Upper lobe of right lung (tissue), 1 donor: ENCODE measurements at regions not wholly inside any gene's neighbourhood (a gene's known extent, or its start where the extent isn't known, plus 50 kb on each side); places are given as distances from the start of the nearest gene placed in this dataset.

Experiments used
- ATAC-seq: fragments of 200-7000 bp; cut with Tn5 transposase; one replicate; pipeline ENCODE4 v1.9.1; 2020; ENCODE audit warnings: mild to moderate bottlenecking, moderate library complexity
- DNase-seq: peaks from one replicate; pipeline ENCODE4 v3.0.0-alpha.2; 2020
- H3K27ac ChIP-seq: fragments of 200-600 bp; one replicate; pipeline ENCODE4 v1.8.0; 2022
- H3K27me3 ChIP-seq: fragments of 200-600 bp; one replicate; pipeline ENCODE4 v1.8.0; 2022; ENCODE audit warnings: mild to moderate bottlenecking
- H3K36me3 ChIP-seq: fragments of 200-600 bp; one replicate; pipeline ENCODE4 v1.8.0; 2022
- H3K4me1 ChIP-seq: fragments of 200-600 bp; one replicate; pipeline ENCODE4 v1.8.0; 2022
- H3K4me3 ChIP-seq: fragments of 200-600 bp; one replicate; pipeline ENCODE4 v1.8.0; 2022; ENCODE audit warnings: mild to moderate bottlenecking
- H3K9me3 ChIP-seq: fragments of 200-600 bp; one replicate; pipeline ENCODE4 v1.8.0; 2022
- intact Hi-C: fragments of 100-400 bp; cut with DNase I; formaldehyde crosslinking; loops from one replicate; pipeline ENCODE4 v1.11.0; 2022
- TF ChIP-seq, protein P1 (sequence below): fragments of 200-600 bp; IDR thresholded peaks from one replicate; pipeline ENCODE4 v1.8.0; 2022; ENCODE audit warnings: antibody characterized with exemption
- donor health status: DM: no; HTN: yes; CAD: no; lungs with severe emphysema.

DNA sequence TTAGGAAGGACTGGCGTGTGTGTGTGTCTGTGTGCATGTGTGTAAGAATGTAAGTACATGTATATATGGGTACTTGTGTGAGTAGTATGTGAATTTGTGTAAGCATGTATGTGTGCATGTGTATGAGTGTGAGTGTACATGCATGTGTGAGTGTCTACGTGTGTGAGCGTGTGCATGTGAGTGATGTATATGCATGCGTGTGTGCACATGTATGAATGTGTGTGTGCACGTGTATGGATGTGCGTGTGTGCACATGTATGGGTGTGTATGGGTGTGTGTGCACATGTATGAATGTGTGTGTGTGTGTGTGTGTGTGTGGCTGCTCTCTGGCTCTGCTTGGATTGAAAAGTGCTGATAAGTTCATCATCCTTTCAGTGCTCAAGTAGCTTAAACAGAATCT is 154.5 kb downstream of the TENT4A start:
- DNase-seq = no peak
- H3K4me1 ChIP-seq = no peaks in the 10 kb centered on the region
- H3K36me3 ChIP-seq = no peaks in the 10 kb centered on the region
- H3K27me3 ChIP-seq = no peaks in the 10 kb centered on the region
- H3K4me3 ChIP-seq = no peak overlapping the region
- ATAC-seq = no peak
- no peaks in the 10 kb centered on the region for H3K9me3 ChIP-seq
- no peak overlapping the region for H3K27ac ChIP-seq
- TF ChIP-seq, protein P1, sequence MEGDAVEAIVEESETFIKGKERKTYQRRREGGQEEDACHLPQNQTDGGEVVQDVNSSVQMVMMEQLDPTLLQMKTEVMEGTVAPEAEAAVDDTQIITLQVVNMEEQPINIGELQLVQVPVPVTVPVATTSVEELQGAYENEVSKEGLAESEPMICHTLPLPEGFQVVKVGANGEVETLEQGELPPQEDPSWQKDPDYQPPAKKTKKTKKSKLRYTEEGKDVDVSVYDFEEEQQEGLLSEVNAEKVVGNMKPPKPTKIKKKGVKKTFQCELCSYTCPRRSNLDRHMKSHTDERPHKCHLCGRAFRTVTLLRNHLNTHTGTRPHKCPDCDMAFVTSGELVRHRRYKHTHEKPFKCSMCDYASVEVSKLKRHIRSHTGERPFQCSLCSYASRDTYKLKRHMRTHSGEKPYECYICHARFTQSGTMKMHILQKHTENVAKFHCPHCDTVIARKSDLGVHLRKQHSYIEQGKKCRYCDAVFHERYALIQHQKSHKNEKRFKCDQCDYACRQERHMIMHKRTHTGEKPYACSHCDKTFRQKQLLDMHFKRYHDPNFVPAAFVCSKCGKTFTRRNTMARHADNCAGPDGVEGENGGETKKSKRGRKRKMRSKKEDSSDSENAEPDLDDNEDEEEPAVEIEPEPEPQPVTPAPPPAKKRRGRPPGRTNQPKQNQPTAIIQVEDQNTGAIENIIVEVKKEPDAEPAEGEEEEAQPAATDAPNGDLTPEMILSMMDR = no peak
- intact Hi-C loops = no loop called here

GRCh38 chr5:6868171-6868570 is 154.9 kb downstream of the TENT4A start:
- no peak overlapping the region for H3K4me3 ChIP-seq
- intact Hi-C loops = no loop called here
- H3K27me3 ChIP-seq = no peaks in the 10 kb centered on the region
- H3K9me3 ChIP-seq = no peaks in the 10 kb centered on the region
- no peaks in the 10 kb centered on the region for H3K36me3 ChIP-seq
- ATAC-seq (no peak), DNase-seq (no peak)
- TF ChIP-seq, protein P1 = no peak
- no peak overlapping the region for H3K27ac ChIP-seq
- no peaks in the 10 kb centered on the region for H3K4me1 ChIP-seq

GRCh38 chr5:6868575-6869215 is 155.5 kb downstream of the TENT4A start:
- DNase-seq = no peak

DNA sequence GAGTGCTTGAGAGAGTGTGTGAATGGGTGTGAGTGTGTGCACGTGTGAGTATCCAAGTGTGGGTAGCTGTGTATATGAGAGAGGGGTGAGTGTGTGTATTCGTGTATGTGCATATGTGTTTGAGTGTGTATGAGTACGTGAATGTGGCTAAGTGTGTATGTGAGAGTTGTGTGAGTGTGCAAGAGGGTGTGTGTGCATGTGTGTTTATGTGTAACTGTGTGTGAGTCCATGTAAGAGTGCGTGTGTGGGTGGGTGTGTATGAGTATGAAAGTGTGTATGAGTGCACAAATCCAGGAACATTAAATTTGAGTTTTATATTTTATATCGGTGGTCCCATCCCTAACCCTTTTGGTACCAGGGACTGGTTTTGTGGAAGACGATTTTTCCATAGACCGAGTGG is 156.4 kb downstream of the TENT4A start:
- ATAC-seq (peak; percentile 21), DNase-seq (no peak)
- TF ChIP-seq, protein P1 = no peak

More at GRCh38 chr5:6868575-6869215, 155.5 kb downstream of the TENT4A start:
- Histone ChIP-seq H3K36me3 (no peaks in the 10 kb centered on the region), H3K9me3 (no peaks in the 10 kb centered on the region), H3K27ac (no peak overlapping the region), H3K27me3 (no peaks in the 10 kb centered on the region), H3K4me1 (no peaks in the 10 kb centered on the region), H3K4me3 (no peak overlapping the region)
- TF ChIP-seq, protein P1 = no peak
- intact Hi-C loops = no loop called here
- no peak for ATAC-seq

DNA sequence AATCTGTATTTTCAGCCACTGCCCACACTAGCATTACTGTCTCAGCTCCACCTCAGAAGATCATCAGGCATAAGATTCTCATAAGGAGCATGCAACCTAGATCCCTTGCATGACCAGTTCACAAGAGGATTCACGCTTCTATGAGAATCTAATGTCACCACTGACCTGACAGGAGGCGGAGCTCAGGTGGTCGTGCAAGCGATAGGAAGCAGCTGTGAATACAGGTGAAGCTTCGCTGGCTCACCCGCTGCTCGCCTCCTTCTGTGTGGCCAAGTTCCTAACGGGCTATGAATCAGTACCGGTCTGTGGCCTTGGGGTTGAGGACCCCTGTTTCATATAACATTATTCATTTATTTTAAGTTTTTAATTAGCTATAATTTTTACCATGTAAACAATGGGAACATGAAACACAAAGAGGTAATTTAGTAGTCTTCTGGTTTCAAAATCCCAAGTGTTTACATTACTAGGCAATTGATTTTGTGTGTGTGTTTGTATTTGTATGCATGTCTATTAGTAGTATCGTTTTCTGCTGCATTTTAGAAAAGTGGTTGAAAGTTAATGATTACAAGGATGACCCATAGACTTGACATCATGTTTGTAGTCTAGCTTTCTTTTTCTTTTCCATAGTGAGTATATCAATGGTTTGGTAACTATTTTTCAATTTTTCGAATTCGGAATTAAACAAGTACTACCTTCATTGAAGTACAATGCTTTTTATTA is 159.4 kb downstream of the TENT4A start:
- H3K27ac ChIP-seq = no peak overlapping the region
- intact Hi-C loops = no loop called here
- TF ChIP-seq, protein P1 = no peak
- DNase-seq (no peak), ATAC-seq (no peak)
- no peak overlapping the region for H3K4me3 ChIP-seq
- H3K4me1 ChIP-seq = no peaks in the 10 kb centered on the region
- H3K27me3 ChIP-seq = no peaks in the 10 kb centered on the region
- H3K9me3 ChIP-seq = no peaks in the 10 kb centered on the region
- H3K36me3 ChIP-seq = no peaks in the 10 kb centered on the region

More for the DNA sequence above, 156.4 kb downstream of the TENT4A start:
- no peaks in the 10 kb centered on the region for H3K36me3 ChIP-seq
- intact Hi-C loops = no loop called here
- H3K27me3 ChIP-seq = no peaks in the 10 kb centered on the region
- H3K27ac ChIP-seq = no peak overlapping the region
- H3K4me3 ChIP-seq = no peak overlapping the region
- no peaks in the 10 kb centered on the region for H3K4me1 ChIP-seq
- H3K9me3 ChIP-seq = no peaks in the 10 kb centered on the region
